ENCODE measurements at regions not wholly inside any gene's neighbourhood (a gene's known extent, or its start where the extent isn't known, plus 50 kb on each side); places are given as distances from the start of the nearest gene placed in this dataset.
A peak's percentile ranks its signal among the peaks of the same experiment; 100 is the strongest.

DNA sequence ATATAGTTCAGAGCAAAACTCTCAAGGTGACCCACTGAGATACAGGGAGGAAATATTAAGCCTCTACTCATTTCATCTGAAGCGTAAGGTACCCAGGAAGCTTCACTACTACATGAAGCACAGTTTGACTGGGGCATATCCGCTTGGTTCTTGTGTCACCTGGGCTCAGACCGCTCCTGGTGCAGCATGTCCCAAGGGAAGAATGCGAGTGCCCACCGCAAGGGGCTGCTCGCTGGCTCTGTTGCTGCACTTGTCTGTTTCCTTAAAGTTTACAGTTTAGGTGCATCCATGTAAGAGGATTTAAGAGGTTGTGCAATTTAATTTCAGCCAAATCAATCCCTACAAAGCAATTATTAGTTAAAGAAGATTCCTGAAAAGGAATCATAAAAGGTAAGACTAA is 507.8 kb downstream of the FBXO15 start:
- no peak for DNase-seq (ENCODE audit: low spot score)

DNA sequence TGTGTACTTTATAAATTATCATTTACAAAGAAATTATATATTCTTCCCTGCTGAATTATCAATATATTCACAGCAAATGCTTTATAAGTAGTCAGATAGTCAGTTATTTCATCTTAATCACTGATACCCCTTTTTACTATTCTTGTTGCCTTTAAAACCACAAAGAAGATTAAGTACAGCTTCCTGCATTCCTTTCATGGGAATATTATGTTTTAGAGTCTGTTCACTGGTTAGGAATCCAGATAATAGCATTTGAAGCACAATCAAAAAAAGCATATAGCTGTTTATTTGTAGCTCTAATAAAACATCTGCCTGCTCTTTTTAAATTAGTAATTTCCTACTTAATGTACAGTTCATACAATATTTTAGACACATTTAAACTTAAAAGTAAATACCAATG is 508.9 kb downstream of the FBXO15 start:
- no peak for DNase-seq (ENCODE audit: low spot score)

DNA sequence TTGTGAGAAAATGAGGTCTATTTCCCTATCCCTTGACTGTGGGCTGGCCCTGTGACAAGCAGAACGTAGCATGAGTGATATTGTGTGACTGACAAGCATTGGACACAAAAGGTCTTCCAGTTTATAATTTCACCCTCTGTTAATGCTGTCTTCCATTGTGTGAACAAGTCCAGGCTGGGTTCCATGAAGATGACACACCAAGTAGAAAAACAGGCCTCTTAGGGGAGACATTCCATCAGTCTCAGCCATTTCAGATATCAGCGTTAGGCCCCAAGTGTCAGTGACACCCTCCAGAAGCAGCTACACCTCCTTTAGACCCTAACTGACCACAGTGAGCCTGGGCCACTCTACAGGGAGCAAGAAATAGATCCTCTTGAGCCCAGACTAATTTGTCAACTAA is 511.3 kb downstream of the FBXO15 start:
- DNase-seq (ENCODE audit: low spot score) = no peak

DNA sequence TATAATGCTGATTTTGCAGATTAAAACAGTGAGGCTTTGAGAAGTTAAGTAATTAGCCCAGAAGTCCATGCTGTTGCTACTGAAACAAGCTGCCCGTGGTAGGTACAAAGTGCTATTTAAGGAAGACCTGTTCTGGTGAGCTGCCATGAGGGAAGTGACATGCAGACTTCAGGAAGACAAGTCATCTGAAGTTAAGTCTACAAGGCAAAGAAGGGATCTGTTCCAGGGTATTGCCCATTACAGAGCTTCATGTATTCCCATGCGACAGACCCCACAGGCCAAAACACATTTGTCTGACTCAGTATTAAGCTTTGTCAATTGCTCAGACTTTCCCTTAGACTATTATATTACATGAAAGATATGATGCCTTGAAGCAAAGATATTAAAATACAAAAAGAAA is 520.8 kb downstream of the FBXO15 start:
- DNase-seq (ENCODE audit: low spot score) = no peak

DNA sequence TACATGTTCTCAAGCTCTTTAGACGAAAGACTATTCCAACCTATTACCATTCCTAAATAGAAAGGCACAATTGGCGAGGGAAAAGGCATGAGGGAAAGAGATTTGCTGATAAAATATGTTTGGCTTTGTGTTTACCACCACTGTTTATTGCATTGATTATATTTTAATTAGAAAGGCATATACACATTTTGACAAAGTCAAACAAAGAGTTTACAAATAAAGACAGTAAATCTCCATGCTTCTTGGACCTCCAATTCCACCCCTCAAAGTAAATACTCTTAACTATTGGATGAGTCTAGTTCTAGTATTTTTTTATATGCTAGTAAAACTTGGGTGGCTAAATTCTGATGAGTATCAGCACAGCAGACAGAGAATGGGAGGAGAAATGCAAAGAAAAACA is 521.4 kb downstream of the FBXO15 start:
- DNase-seq (ENCODE audit: low spot score) = no peak

DNA sequence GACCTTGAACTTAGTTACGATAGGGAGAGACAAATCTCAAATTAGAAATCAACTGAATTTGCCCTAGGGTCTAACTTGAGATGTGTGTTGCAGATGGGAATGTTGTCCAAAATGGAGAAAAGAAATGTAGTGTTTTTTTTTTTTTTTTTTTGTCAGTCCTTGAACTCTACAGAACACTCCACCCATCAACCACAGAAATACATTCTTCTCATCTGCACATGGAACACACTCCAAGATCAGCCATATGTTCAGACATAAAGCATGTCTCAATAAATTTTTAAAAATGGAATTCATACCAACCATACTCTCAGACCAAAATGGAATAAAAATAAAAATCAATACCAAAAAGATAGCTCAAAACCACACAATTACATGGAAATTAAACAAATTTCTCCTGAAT is 526.5 kb downstream of the FBXO15 start:
- DNase-seq (ENCODE audit: low spot score) = no peak

DNA sequence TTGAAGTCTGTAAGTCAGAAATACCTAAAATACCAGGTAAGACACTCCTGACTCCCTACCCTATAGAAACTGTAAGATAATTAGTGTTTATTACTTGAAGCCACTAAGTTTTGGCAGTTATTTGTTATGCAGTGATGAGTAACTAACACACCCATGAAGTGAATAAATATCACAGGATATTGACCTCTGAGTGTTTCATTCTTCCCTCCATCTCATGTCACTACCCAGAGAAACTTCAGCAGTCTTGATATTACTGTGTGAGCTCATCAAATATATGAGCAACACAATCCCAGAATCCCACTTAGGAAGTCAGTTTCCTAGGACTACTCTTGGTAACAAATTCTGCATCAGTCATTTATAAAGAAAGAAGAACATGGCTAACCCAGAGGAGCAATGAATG is 529.7 kb downstream of the FBXO15 start:
- no peak for DNase-seq (ENCODE audit: low spot score)

DNA sequence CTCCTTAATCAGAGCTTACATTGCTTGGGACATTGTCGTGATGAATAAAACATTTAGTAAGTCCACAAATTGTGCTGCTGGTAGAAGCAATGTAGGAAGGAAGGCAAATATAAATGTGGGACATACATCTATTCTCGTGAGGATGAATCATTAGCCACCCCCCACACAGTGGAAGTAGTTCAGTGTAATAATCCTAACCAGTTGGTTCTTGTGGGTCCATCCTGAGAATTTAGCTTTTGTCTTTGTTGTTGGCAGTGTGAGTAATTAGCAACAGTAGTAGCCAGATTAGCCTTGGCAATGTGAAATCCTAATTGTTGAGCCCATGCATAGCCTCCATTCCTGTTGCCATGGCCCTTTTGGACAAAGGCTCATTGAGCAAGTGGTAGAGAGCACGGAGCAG is 532.1 kb downstream of the FBXO15 start:
- no peak for DNase-seq (ENCODE audit: low spot score)

DNA sequence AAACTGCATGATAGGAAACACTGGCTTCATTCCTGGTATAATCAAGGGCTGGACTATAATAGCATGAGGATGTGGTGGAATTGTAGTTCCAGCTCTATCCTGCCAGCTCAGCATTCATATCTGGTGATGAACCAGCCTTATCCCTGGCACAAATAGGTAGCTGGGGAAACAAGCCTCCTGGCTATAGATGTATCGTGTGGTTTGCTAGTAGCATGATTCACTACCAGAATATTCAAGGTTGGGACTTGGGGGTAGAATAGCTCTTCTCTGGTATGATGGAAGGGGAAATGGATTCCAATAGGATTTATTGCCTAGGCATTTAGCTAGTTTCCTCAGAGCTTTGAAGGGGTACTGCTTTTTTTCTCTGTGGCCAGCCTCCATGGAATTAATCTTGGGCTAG is 532.8 kb downstream of the FBXO15 start:
- peak; percentile 24 for DNase-seq (ENCODE audit: low spot score)

DNA sequence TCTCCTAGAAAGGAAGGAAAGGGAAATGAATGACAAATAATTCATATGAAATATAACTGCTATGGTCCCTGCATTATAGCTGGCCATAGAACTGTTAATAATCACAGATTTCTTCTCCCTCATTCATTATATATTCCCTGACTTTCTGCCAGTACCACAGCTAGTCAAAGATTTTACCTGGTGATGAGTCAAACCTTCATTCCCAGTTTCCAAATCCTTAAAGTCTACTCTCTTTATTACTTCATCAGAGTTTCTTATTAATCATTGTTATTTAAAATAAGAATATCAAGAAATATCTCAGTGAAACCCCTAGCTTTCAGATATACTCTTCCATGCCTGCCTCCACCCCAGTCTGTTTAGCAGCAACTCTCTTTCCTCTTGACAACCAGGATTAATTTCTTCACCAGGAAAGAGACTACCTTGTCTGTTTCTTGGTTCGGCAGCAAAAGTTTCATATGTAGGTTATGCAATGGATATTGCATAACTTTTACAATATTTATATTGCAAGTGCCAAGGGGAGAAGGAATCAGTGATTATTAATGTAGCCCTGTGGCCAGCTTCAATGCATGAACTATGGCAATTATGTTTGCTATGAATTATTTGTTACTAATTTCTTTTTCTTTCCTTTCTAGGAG is 533.8 kb downstream of the FBXO15 start:
- DNase-seq (ENCODE audit: low spot score) = no peak

DNA sequence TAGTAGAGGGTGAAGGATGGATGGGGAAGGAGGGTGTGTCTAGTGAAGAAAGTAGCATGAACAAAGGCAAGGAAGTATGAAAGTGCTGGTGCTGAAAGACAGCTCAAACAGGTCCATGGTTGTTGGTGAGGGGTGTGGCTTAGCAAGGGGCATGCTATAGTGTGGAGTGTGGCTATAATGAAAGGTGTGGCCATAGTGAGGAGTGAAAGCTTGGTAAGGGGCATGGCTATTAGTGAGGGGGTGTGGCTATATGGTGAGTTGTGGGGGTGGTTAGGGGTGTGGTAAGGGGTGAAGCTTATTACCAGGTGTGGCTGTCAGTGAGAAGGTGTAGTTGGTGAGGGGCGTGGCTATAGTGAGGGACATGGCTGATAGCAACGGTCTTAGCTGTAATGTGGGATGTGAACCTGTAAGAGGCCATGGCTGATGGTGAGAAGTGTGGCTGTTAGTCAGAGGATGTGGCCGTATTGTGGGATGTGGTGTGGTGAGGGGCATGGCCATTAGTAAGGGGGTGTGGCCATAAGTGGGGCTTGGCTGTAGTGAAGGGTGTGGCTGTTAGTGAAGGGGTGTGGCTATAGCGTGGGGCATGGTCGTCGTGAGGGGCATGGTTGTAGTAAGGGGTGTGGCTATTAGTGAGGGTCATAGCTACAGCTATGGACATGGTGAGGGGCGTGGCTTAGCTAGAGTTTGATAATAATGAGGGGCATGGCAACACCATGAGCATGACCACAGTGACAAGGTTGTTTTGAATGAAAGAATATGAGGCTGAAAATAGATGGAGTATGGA is 549.6 kb downstream of the FBXO15 start:
- DNase-seq (ENCODE audit: low spot score) = peak; percentile 78

DNA sequence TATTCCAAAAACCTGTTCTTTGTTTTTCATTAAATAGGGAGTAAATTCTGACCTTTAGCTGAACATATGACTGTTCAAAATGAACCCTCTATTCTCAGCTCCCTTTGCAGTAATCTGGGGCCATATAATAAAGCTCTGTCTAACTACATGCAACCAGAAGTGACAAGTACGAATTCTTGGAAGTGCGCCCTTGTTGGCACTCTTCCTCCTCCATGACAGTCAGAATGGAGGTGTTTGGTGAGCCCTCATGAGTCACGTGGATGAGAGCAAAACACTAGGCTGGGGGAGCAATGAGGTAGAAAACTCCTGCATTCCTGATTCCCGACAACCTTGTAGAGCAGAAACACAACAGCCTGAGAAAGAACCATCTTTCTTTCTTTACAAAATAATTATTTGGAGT is 552.9 kb downstream of the FBXO15 start:
- DNase-seq (ENCODE audit: low spot score) = no peak

DNA sequence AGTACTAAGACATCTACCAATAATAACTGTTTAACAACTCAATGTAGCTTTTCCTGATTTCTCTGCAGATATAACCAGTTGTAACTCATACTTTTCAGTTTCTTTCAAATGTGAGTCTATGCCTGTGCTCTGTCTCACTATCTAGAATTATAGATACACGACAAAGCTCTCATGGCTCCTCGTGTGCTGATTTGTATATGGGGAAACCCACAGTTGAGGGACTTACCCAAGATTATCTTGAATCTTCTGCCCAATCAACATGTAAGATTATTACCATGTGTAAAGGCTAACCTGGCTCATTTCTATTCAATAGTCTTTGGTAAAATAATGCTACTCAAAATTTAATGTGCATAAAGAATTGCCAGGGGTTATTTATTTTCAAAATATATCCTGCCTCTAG is 554.4 kb downstream of the FBXO15 start:
- DNase-seq (ENCODE audit: low spot score) = no peak

DNA sequence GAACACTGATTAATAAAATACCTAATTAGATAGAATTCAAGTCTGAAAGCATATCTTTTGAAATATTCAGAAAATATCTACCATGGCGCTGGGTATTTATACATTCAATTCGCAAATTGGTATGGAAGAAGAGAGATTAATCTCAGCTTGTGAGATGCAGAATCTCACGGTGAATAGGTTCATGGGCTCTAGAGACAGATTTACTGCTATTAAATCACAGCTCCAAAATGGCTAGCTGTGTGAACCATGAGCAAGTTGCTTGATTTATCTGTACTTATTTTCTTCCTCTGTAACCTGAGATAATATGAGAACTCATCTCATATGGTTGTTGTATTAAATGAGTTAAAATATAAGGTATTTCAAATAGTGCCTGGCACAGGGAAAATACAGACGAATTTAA is 556.7 kb downstream of the FBXO15 start:
- DNase-seq (ENCODE audit: low spot score) = no peak

DNA sequence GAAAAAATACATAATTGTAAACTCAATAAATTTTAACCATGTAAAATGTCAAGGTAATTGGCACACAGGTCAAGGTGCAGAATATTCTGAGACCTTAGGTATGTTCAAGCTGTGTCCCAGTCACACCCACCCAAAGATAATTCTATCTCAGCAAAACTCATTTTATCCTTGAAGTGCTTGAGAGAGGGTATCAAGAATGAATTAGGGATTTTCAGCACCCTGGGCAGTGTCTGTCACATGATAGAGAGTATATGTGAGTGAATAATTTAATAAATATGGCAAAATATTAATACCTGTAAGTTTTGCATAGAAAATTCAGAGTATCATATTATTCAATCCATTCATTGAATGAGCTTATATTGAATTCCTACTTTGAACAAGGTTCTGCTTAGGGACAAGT is 567.9 kb downstream of the FBXO15 start:
- DNase-seq (ENCODE audit: low spot score) = no peak

DNA sequence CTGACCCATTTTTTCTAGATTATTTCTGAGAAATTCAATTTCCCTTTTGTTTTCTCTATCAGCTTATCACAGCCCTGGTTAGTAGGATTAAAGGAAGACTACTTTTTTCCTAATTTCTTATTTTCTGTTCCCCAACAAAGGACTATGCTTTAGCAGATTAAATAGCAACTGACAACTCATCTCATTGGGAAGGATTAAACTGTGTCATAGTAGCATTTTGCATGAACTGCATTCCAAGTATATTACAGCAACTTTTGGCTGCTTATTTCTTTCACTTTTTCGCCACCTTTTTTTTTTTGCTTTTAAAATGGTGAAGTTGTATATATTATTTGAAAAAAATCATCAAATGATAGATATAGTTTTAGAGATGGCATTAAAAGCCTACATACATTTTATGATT is 570.3 kb downstream of the FBXO15 start:
- no peak for DNase-seq (ENCODE audit: low spot score)

DNA sequence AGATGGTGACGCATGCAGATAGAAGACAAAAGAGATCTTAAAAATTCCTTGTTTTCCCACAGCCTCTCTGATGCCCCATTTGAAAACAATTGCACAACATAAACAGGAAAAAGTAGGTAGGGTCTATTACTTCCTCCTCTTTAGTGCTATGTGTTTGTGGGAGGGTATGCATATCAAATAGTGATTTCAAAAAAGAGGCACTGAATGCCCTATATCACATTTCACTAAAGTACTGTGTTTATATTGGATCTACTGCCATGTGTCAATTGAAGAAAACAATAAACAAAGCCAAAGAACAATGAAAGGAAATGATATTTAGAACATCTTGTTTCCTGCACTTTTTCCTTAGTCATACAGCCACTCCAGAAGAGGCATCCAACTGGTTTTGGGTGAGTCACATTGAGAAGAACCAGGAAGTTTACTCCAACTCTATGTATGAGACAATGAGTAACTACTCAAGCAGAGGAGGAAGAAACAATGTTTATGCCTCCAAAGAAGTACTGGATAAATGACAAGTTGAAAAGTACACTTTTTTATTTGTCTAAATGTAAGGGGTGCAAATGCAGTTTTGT is 583.6 kb downstream of the FBXO15 start:
- no peak for DNase-seq (ENCODE audit: low spot score)

DNA sequence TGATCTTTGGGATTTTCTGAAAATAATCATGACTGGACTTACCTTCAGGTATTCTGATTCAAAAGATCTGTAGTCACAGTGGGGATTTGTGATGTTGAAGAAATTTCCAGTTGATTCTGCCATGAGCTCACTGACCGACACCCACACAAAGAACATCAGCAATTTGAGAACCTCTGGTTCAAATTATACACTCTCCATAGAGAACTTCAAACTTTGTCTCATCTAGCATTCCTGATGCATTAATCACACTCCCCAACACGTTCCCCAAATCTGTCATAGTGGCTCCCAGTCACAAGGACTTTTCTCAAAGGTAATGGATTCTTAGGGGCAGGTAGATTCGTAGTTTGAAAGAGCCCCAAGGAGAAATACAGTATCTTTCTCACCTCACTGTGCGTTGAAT is 584.3 kb downstream of the FBXO15 start:
- DNase-seq (ENCODE audit: low spot score) = no peak

DNA sequence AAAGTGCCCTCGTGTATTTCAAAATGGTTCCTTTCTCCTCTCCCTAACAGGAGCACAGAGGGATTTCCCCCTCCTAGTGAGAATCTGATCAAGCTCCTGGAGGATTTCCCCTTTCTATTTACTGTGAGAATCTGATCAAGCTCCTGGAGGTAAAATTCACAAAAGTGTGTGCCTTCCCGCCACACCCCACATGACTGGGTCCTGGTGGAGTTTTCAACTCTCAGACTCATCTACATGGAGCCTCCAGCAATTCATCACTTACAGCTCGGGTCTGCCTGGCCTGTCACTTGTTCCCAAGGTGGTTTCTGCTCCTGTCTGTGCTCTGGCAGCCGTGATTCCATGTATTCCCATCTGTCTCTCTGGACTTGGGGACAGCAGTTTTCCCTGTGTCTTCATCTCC is 590.7 kb downstream of the FBXO15 start:
- no peak for DNase-seq (ENCODE audit: low spot score)

DNA sequence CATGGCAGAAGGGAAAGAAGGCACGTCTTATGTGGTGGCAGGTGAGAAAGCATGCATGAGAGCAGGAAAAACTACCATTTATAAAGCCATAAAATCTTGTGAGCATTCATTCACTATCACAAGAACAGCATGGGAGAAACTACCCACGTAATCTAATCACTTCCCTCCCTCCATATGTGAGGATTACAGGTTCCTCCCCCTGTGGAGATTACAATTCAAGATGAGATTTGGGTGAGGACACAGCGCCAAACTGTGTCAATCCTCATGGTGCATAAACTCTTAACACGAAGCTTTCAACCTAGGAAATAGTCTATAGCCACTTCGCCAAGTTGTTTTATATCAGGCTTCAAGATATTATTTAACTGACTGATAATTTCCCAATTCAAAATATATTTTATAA is 595.5 kb downstream of the FBXO15 start:
- DNase-seq (ENCODE audit: low spot score) = no peak

DNA sequence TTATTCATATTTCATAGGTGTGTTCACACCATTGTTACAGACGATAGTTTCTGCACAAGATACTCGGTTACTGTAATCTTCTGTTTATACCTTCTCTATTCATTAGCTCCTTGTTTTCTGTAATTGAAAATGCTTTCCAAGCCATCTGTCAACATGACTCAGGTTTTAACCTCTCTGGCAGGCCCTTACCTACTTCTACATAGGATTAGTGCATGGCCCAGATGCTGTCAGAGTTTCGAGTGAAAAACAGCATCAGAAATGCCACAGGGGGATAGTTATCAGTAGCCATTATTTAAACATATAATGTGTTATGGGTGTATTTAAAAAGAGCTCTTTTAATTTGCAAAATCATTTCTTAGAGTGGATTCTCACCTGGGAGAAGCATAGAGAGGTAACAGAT is 596.4 kb downstream of the FBXO15 start:
- no peak for DNase-seq (ENCODE audit: low spot score)

DNA sequence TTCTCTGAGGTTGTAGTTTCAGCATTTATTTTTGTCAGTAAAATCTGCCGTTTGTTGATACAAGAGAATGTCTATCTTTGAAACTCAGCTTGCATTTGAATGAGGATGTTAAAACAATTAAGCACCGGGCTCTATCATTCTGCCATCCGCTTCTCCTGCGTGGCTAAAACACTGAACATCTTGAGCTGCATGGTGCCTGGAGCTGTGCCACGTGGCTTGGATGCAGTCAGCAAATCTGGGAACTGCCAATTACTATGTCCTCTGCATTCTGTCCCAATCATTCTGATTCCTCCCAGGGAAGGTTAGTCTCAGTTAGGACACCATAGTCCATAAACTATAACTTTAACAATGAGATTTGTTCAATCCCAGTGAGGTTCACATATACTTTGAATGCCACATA is 598.4 kb downstream of the FBXO15 start:
- DNase-seq (ENCODE audit: low spot score) = no peak

DNA sequence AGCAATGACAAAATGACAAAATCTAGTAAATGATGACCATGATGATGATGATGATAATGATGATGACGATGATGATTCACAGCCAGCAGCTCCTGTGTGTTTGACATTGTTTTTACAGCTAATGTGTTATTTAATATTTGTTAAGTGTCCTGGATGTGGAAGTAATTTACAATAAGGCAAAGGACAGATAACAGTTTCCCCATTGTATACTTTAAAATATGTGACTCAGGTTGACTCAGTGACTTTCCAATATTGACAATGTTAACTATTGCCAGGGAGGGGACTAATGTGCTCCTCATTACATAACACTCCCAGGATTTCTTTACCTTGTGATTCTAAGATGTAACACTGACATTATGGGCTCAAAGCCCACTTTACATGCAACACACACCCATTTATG is 602.2 kb downstream of the FBXO15 start:
- no peak for DNase-seq (ENCODE audit: low spot score)

DNA sequence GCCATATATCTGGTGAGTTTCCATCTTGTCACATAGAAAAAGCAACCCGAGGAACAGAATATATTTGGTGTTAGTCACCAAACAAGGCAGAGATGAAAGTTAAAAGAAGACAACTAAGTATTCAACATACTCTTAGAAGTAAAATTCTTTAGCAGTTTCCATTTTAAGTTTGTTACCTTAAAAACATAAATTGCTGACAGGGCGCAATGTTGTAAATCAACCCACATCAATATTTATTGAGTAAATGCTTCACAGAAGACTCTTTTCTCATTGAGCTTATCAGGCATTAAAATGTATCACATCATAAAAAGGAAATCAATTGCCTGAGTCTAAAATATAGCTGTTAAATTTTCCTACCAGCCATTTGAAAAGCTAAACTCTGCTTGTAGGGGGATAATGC is 603.0 kb downstream of the FBXO15 start:
- no peak for DNase-seq (ENCODE audit: low spot score)

All from SW480 (cell line).